Caco-2 (cell line): ENCODE measurements at regions not wholly inside any gene's neighbourhood (a gene's known extent, or its start where the extent isn't known, plus 50 kb on each side); places are given as distances from the start of the nearest gene placed in this dataset.

ENCODE experiments used
- BruUV-seq: library from RNA; stranded (reverse); fragments of 400-500 nt; replicated peaks from 2 replicates; lab custom pipeline; 2021; lab: Mats Ljungman, UMichigan
- CTCF ChIA-PET: fragments of 300-600 bp; sonication (Branson Sonifier 250); formaldehyde crosslinking; loops from one replicate; lab custom pipeline; 2022; ENCODE audit warnings: antibody characterized with exemption; lab: Charles Lee
- POLR2A ChIA-PET: fragments of 300-600 bp; sonication (Branson Sonifier 250); formaldehyde crosslinking; loops from one replicate; lab custom pipeline; 2022; ENCODE audit warnings: antibody characterized with exemption; lab: Charles Lee
- DNase-seq, 2 experiments: peaks; one replicate each; pipeline versions ENCODE4 v3.0.0 to v3.0.0-alpha.2; 2020 to 2022
- H3K27me3 ChIP-seq: replicated peaks from 2 replicates; pipeline ENCODE4 v1.6.0; 2011; ENCODE audit warnings: low read length; ENCODE audit not compliant: control insufficient read depth, insufficient read depth
- H3K36me3 ChIP-seq: 2 replicates; pipeline ENCODE4 v1.5.1; 2011; ENCODE audit warnings: low read length; ENCODE audit not compliant: control insufficient read depth, insufficient read depth
- H3K4me1 ChIP-seq: fragments of 250-450 bp; sonication (Bioruptor Pico); 2 replicates; pipeline ENCODE4 v1.5.1; 2020; ENCODE audit warnings: mild to moderate bottlenecking
- H3K4me3 ChIP-seq: 2 replicates; pipeline ENCODE4 v1.5.1; 2011; ENCODE audit warnings: low read depth, mild to moderate bottlenecking, control low read depth, low read length
- H3K9me3 ChIP-seq: fragments of 250-450 bp; sonication (Bioruptor Pico); 2 replicates; pipeline ENCODE4 v1.5.1; 2020; ENCODE audit warnings: mild to moderate bottlenecking, moderate library complexity
- H3K27ac Mint-ChIP-seq: one replicate; pipeline ENCODE4 v1.8.0; 2022; ENCODE audit warnings: mixed read lengths; ENCODE audit not compliant: unreplicated experiment
- H3K27me3 Mint-ChIP-seq: one replicate; pipeline ENCODE4 v1.8.0; 2022; ENCODE audit warnings: mixed read lengths; ENCODE audit not compliant: insufficient read depth, unreplicated experiment
- H3K36me3 Mint-ChIP-seq: one replicate; pipeline ENCODE4 v1.8.0; 2022; ENCODE audit warnings: mild to moderate bottlenecking, mixed read lengths; ENCODE audit not compliant: insufficient read depth, unreplicated experiment
- H3K4me1 Mint-ChIP-seq: one replicate; pipeline ENCODE4 v1.8.0; 2022; ENCODE audit warnings: low read depth, mixed read lengths; ENCODE audit not compliant: unreplicated experiment
- H3K4me3 Mint-ChIP-seq: one replicate; pipeline ENCODE4 v1.8.0; 2022; ENCODE audit warnings: mild to moderate bottlenecking, moderate library complexity, mixed read lengths; ENCODE audit not compliant: unreplicated experiment
- H3K9me3 Mint-ChIP-seq: one replicate; pipeline ENCODE4 v1.8.0; 2022; ENCODE audit warnings: mixed read lengths; ENCODE audit not compliant: unreplicated experiment
- intact Hi-C: fragments of 100-400 bp; cut with micrococcal nuclease; formaldehyde crosslinking; loops from one replicate; pipeline ENCODE4 v1.10.0; 2022; ENCODE audit not compliant: unreplicated experiment
- TF ChIP-seq, protein P1 (sequence below), 2 experiments: fragments of 200-600 bp in 1 of 2; IDR thresholded peaks; 1 replicate in 1 of 2; 2 replicates in 1 of 2; pipeline versions ENCODE4 v1.5.1 to v1.8.0; 2011 to 2022; ENCODE audit warnings: antibody characterized with exemption in 1 of 2, control low read depth in 1 of 2, inconsistent platforms in 1 of 2, low read depth in 1 of 2, low read length in 1 of 2, mild to moderate bottlenecking in 1 of 2, moderate library complexity in 1 of 2; ENCODE audit not compliant: insufficient read depth in 1 of 2, severe bottlenecking in 1 of 2, unreplicated experiment in 1 of 2

DNA sequence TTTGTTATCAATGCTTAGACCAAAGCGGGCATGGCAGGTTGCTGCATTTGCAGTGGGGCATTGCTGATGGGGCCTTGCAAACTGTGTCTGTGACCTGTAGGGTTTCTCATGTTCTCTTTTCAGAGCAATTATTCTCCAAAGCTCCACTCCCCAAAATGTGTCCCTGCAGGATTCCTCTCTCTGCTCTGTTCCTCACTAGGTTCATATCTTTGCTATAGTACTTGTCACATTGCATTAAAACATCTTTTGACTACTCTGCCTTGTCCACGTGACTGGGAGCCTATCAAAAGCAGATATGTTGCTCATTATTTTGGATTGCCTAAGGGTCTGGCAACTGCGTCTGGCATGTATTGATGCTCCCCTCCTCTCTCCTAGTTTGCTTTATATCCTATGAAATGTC, 177.7 kb upstream of the MID1 start:
- H3K27me3 ChIP-seq = no peaks in the 10 kb centered on the region
- H3K9me3 Mint-ChIP-seq = no peaks in the 10 kb centered on the region
- ChIA-PET POLR2A (no interaction called here), CTCF (interaction anchor here (1.0 kb wide), 1 partner anchor 302 kb away, joined by 3 read pairs; no protein-coding TSS in a partner anchor)
- H3K27me3 Mint-ChIP-seq = no peaks in the 10 kb centered on the region
- H3K4me3 Mint-ChIP-seq = no peak overlapping the region
- peaks cover 13% of the 10 kb centered on the region for H3K4me1 Mint-ChIP-seq
- intact Hi-C loops = loop anchor here (5.0 kb wide), 1 partner anchor 34 kb away; no protein-coding TSS in a partner anchor
- no peak overlapping the region for H3K27ac Mint-ChIP-seq
- no peaks in the 10 kb centered on the region for H3K36me3 ChIP-seq
- TF ChIP-seq, protein P1, sequence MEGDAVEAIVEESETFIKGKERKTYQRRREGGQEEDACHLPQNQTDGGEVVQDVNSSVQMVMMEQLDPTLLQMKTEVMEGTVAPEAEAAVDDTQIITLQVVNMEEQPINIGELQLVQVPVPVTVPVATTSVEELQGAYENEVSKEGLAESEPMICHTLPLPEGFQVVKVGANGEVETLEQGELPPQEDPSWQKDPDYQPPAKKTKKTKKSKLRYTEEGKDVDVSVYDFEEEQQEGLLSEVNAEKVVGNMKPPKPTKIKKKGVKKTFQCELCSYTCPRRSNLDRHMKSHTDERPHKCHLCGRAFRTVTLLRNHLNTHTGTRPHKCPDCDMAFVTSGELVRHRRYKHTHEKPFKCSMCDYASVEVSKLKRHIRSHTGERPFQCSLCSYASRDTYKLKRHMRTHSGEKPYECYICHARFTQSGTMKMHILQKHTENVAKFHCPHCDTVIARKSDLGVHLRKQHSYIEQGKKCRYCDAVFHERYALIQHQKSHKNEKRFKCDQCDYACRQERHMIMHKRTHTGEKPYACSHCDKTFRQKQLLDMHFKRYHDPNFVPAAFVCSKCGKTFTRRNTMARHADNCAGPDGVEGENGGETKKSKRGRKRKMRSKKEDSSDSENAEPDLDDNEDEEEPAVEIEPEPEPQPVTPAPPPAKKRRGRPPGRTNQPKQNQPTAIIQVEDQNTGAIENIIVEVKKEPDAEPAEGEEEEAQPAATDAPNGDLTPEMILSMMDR (IDR thresholded peaks at IDR 0.05; ENCODE audit: insufficient read depth in 1 of 2, low read depth in 1 of 2, low read length in 1 of 2, severe bottlenecking in 1 of 2, unreplicated experiment in 1 of 2) = no peak
- H3K4me3 ChIP-seq = no peak overlapping the region
- BruUV-seq = no TSS peak
- DNase-seq = no peak
- peaks cover 4% of the 10 kb centered on the region; the same call in 1 of the 2 replicates for H3K4me1 ChIP-seq
- H3K36me3 Mint-ChIP-seq = peaks cover 5% of the 10 kb centered on the region
- H3K9me3 ChIP-seq = no peaks in the 10 kb centered on the region

DNA sequence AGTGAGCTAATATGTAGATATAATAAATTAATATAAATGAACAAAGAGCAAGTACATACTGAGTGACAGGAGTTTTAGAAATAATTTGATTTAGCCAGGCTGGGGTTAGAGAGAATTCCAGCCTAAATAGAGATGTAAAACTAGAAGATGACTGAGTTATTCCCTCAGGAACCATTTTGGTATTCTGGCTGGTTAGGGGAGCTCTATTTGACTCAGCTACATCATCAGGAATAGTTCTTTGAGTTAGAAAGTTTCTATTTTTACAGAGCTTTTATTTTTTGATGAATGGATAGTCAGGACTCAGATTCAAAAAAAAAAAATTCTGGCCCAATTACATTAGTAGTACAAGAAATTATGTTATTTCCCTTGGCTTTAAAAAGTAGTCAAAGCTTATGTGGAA, 180.4 kb upstream of the MID1 start:
- Mint-ChIP-seq H3K36me3 (peaks cover 5% of the 10 kb centered on the region), H3K9me3 (no peaks in the 10 kb centered on the region), H3K4me1 (peaks cover 13% of the 10 kb centered on the region), H3K27ac (no peak overlapping the region), H3K4me3 (no peak overlapping the region), H3K27me3 (no peaks in the 10 kb centered on the region)
- Histone ChIP-seq H3K36me3 (no peaks in the 10 kb centered on the region), H3K27me3 (no peaks in the 10 kb centered on the region), H3K4me1 (peaks cover 4% of the 10 kb centered on the region; the same call in 1 of the 2 replicates), H3K4me3 (no peak overlapping the region), H3K9me3 (no peaks in the 10 kb centered on the region)
- intact Hi-C loops = no loop called here
- BruUV-seq = no TSS peak
- no peak for DNase-seq
- ChIA-PET POLR2A (no interaction called here), CTCF (no interaction called here)
- TF ChIP-seq, protein P1 (IDR thresholded peaks at IDR 0.05; ENCODE audit: insufficient read depth in 1 of 2, low read depth in 1 of 2, low read length in 1 of 2, severe bottlenecking in 1 of 2, unreplicated experiment in 1 of 2) = no peak

DNA sequence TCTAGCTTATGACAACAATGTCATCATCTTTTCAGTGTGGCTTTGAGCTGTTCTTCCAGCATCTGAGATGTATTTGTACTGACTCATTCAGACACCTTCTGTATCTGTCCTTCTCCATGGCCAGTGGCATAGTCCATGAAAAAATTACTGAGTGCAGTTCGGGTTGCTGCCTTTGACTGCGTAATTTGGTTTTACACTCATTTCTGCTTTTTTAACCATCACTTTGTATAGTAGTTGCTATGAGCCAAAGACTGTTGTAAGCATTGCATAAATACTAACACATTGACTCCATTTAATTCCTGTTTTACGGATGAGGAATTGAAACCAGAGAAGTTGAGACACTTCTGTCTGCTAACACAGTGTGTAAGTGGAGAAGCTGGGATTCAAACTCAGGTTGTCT, 190.7 kb upstream of the MID1 start:
- Histone ChIP-seq H3K27me3 (no peaks in the 10 kb centered on the region), H3K36me3 (peaks cover 1% of the 10 kb centered on the region; the same call in 1 of the 2 replicates), H3K4me1 (no peaks in the 10 kb centered on the region), H3K9me3 (no peaks in the 10 kb centered on the region), H3K4me3 (no peak overlapping the region)
- ChIA-PET CTCF (no interaction called here), POLR2A (no interaction called here)
- intact Hi-C loops = no loop called here
- Mint-ChIP-seq H3K4me1 (no peaks in the 10 kb centered on the region), H3K9me3 (peaks cover 12% of the 10 kb centered on the region), H3K4me3 (no peak overlapping the region), H3K36me3 (peaks cover 12% of the 10 kb centered on the region), H3K27me3 (no peaks in the 10 kb centered on the region), H3K27ac (peak overlapping the region; percentile 44)
- DNase-seq = no peak
- TF ChIP-seq, protein P1 (IDR thresholded peaks at IDR 0.05; ENCODE audit: insufficient read depth in 1 of 2, low read depth in 1 of 2, low read length in 1 of 2, severe bottlenecking in 1 of 2, unreplicated experiment in 1 of 2) = no peak
- no TSS peak for BruUV-seq
